Mesothelial cell of epicardium (in vitro differentiated cells): ENCODE measurements at regions not wholly inside any gene's neighbourhood (a gene's known extent, or its start where the extent isn't known, plus 50 kb on each side); places are given as distances from the start of the nearest gene placed in this dataset.

Experiments used
- DNase-seq, 2 experiments: peaks; one replicate each; pipeline ENCODE4 v3.0.0; 2021; ENCODE audit warnings: low spot score in 2 of 2; ENCODE audit not compliant: unreplicated experiment in 2 of 2
- H3K27ac Mint-ChIP-seq: 2 replicates; pipeline ENCODE4 v1.8.0; 2021; ENCODE audit warnings: mixed read lengths
- H3K27me3 Mint-ChIP-seq: 2 replicates; pipeline ENCODE4 v1.8.0; 2021; ENCODE audit warnings: low read depth, mixed read lengths
- H3K36me3 Mint-ChIP-seq: 2 replicates; pipeline ENCODE4 v1.8.0; 2021; ENCODE audit warnings: mixed read lengths
- H3K4me1 Mint-ChIP-seq: 2 replicates; pipeline ENCODE4 v1.8.0; 2021; ENCODE audit warnings: mixed read lengths
- H3K4me3 Mint-ChIP-seq: 2 replicates; pipeline ENCODE4 v1.8.0; 2021; ENCODE audit warnings: mild to moderate bottlenecking, moderate library complexity, mixed read lengths
- H3K9me3 Mint-ChIP-seq: 2 replicates; pipeline ENCODE4 v1.8.0; 2021; ENCODE audit warnings: mixed read lengths
- CTCF ChIP-seq: fragments of 200-600 bp; sonication (generic); IDR thresholded peaks from one replicate; pipeline ENCODE4 v1.5.0; 2021; ENCODE audit warnings: antibody characterized with exemption; ENCODE audit not compliant: unreplicated experiment

GRCh38 chr2:33786881-33787280, 187.8 kb upstream of the FAM98A start:
- no peak for TF ChIP-seq CTCF
- H3K36me3 Mint-ChIP-seq = no peaks in the 10 kb centered on the region
- no peak for DNase-seq
- H3K9me3 Mint-ChIP-seq = no peaks in the 10 kb centered on the region
- H3K4me3 Mint-ChIP-seq = no peak overlapping the region
- no peaks in the 10 kb centered on the region for H3K27me3 Mint-ChIP-seq
- no peaks in the 10 kb centered on the region for H3K4me1 Mint-ChIP-seq
- H3K27ac Mint-ChIP-seq = no peak overlapping the region

DNA sequence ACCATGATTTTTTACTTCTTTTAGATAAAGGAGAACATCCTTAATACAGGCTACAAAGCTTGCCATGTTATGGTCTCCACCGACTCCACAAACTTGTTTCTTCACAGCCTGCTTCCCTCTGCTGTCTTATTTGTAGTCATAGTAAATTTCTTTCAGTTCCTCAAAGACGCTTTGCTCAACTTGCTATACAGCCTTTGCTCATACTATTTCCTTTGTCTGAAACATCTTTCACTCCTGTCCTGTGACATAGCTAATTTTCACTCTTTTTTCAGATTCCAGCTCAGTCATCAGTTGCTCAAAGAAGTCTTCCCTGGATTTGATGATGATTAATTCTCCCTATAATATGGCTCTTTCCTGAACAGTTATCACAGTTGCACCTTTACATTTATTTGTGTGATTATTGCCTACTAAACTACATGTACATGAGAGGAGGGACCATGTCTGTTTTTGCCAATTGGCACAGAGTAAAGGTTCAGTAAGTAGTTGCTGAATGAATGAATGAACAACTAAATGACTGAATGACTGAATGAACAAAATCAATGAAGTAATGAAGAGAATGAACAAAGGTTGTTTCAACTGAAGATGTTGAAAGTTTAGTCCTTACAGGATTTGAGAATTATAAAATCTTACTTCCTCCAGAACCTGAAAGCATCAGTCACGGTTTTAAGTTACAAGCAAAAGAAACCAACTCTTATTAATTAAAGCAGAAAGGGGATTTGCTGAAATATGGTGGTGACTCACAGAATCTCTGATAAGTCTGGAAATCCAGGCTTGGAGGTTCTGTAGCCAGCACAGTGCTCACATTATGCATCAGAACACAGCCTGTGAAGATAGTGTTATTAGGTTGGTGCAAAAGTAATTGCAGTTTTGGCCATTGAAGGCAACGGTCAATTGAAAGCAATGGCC, 186.4 kb upstream of the FAM98A start:
- Mint-ChIP-seq H3K27me3 (no peaks in the 10 kb centered on the region), H3K4me3 (no peak overlapping the region), H3K4me1 (no peaks in the 10 kb centered on the region), H3K27ac (no peak overlapping the region), H3K36me3 (no peaks in the 10 kb centered on the region), H3K9me3 (peaks cover 2% of the 10 kb centered on the region)
- TF ChIP-seq CTCF = no peak
- no peak for DNase-seq

DNA sequence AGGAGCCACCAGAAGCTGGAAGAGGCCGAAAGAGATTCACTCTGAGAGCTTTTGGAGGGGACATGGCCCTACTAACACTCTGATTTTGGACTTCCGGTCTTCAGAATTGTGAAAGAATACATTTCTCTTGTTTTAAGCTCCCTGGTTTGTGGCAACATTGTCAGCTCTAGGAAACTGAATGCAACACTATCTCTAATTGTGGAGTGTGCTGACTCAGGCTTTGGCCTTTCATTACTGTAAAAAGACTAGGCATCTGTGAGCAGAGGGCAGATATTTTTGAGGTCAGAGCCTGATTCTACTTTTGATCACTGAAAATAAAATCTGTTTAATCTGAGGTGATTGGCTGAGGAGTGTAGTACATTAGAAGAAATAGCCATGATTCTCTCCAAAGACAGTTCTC, 185.4 kb upstream of the FAM98A start:
- DNase-seq = no peak

DNA sequence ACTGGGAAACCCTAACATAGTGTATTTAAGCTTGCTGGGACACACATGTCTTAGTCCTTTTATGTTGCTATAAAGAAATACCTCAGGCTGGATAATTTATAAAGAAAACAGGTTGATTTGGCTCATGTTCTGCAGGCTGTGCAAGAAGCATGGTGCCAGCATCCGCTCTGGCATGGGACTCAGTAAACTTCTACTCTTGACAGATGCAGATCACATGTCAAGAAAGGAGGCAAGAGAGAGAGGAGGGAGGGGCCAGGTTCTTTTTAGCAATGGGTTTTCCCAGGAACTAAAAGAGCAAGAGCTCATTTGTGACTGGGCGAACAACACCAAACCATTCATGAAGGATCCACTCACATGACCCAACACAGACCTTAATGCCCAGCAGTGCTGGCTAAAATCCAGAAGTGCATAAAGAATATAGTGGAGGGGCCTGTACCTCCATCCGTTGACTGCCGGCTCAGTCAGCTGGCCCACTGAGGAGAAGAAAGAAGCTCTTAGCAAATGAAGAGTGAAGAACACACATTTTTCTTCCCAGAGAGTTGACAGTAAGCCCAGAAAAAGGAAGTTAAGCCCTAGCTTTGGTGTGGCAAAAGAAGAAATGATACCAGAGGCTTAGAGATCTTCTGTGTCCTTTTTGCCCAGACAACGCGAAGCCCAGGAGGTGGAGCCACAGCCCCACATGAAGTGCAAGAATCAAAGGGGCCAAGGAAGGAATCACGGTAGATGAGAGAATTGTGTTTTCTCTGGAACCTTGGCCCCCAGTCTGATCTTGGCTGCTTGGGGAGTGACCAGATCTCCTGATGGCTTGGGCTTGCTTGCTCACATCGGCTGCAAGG, 183.5 kb upstream of the FAM98A start:
- no peaks in the 10 kb centered on the region for H3K27me3 Mint-ChIP-seq
- no peaks in the 10 kb centered on the region for H3K4me1 Mint-ChIP-seq
- H3K27ac Mint-ChIP-seq = no peak overlapping the region
- peaks cover 3% of the 10 kb centered on the region for H3K9me3 Mint-ChIP-seq
- no peak for TF ChIP-seq CTCF
- DNase-seq = no peak
- H3K36me3 Mint-ChIP-seq = no peaks in the 10 kb centered on the region
- H3K4me3 Mint-ChIP-seq = no peak overlapping the region

More for the DNA sequence above, 185.4 kb upstream of the FAM98A start:
- no peaks in the 10 kb centered on the region for H3K4me1 Mint-ChIP-seq
- H3K36me3 Mint-ChIP-seq = no peaks in the 10 kb centered on the region
- no peak for TF ChIP-seq CTCF
- H3K27ac Mint-ChIP-seq = no peak overlapping the region
- peaks cover 3% of the 10 kb centered on the region for H3K9me3 Mint-ChIP-seq
- H3K27me3 Mint-ChIP-seq = no peaks in the 10 kb centered on the region
- no peak overlapping the region for H3K4me3 Mint-ChIP-seq

DNA sequence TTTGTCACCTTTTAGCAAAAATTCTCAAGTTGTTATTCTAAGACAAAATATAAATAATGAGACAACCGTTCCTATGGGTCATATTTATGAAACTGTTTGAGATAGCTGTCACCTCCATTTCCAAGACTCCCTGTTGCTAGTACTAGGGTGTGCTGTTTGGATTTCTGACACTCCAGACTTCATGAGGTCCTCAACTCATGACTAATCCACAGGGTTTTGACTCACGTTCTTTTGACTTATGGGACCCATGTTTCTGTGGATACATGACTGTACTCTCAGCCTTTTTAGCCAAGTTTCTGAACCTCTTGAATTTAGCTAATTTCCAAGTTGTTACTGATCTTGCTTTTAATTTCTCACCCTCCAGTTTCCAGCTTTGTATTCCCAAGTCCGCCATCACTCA, 178.7 kb upstream of the FAM98A start:
- TF ChIP-seq CTCF = no peak
- no peak for DNase-seq
- Mint-ChIP-seq H3K9me3 (peaks cover 11% of the 10 kb centered on the region), H3K27me3 (no peaks in the 10 kb centered on the region), H3K27ac (no peak overlapping the region), H3K4me1 (no peaks in the 10 kb centered on the region), H3K4me3 (no peak overlapping the region), H3K36me3 (no peaks in the 10 kb centered on the region)
